ENCODE measurements at regions not wholly inside any gene's neighbourhood (a gene's known extent, or its start where the extent isn't known, plus 50 kb on each side); places are given as distances from the start of the nearest gene placed in this dataset.

GRCh38 chr12:60148831-60149230 is 553.0 kb downstream of the SLC16A7 start:
- no peak for DNase-seq

GRCh38 chr12:60152756-60153155 is 556.9 kb downstream of the SLC16A7 start:
- DNase-seq = no peak

GRCh38 chr12:60159761-60160160 is 563.9 kb downstream of the SLC16A7 start:
- no peak for DNase-seq

- no peak for DNase-seq
Measured at GRCh38 chr12:60162988-60163720, 567.3 kb downstream of the SLC16A7 start.

GRCh38 chr12:60165781-60166180 is 570.0 kb downstream of the SLC16A7 start:
- no peak for DNase-seq

- DNase-seq = no peak
Measured at GRCh38 chr12:60168441-60168840, 572.6 kb downstream of the SLC16A7 start.

GRCh38 chr12:60169904-60170303 is 574.1 kb downstream of the SLC16A7 start:
- no peak for DNase-seq

GRCh38 chr12:60172266-60173211 is 576.7 kb downstream of the SLC16A7 start:
- no peak for DNase-seq

- no peak for DNase-seq
Measured at GRCh38 chr12:60173224-60174170, 577.7 kb downstream of the SLC16A7 start.

GRCh38 chr12:60174476-60174875 is 578.6 kb downstream of the SLC16A7 start:
- DNase-seq = no peak

- DNase-seq = no peak
Measured at GRCh38 chr12:60174941-60175340, 579.1 kb downstream of the SLC16A7 start.

- no peak for DNase-seq
Measured at GRCh38 chr12:60176891-60177290, 581.1 kb downstream of the SLC16A7 start.

GRCh38 chr12:60180298-60180697 is 584.5 kb downstream of the SLC16A7 start:
- no peak for DNase-seq

GRCh38 chr12:60182354-60182753 is 586.5 kb downstream of the SLC16A7 start:
- no peak for DNase-seq

GRCh38 chr12:60184096-60184495 is 588.3 kb downstream of the SLC16A7 start:
- DNase-seq = no peak

- DNase-seq = no peak
Measured at GRCh38 chr12:60185060-60185459, 589.2 kb downstream of the SLC16A7 start.

- DNase-seq = no peak
Measured at GRCh38 chr12:60191271-60191670, 595.4 kb downstream of the SLC16A7 start.

- no peak for DNase-seq
Measured at GRCh38 chr12:60191676-60192359, 596.0 kb downstream of the SLC16A7 start.

- DNase-seq = no peak
Measured at GRCh38 chr12:60194678-60195077, 598.8 kb downstream of the SLC16A7 start.

GRCh38 chr12:60195483-60195882 is 599.7 kb downstream of the SLC16A7 start:
- no peak for DNase-seq

- no peak for DNase-seq
Measured at GRCh38 chr12:60196366-60196765, 600.5 kb downstream of the SLC16A7 start.

- DNase-seq = no peak
Measured at GRCh38 chr12:60197589-60197988, 601.8 kb downstream of the SLC16A7 start.
